Calu3 (cell line): ENCODE measurements at regions not wholly inside any gene's neighbourhood (a gene's known extent, or its start where the extent isn't known, plus 50 kb on each side); places are given as distances from the start of the nearest gene placed in this dataset.
"Not testable (repeated sequence)": the region's sequence is repeated elsewhere in the genome, so short reads cannot be mapped to it uniquely, and the experiment has no call there.

Experiments
- BruUV-seq: library from RNA; stranded (reverse); fragments of 400-500 nt; replicated peaks from 2 replicates; lab custom pipeline; 2021; lab: Mats Ljungman, UMichigan
- CTCF ChIA-PET: fragments of 300-600 bp; sonication (Branson Sonifier 250); formaldehyde crosslinking; loops from one replicate; lab custom pipeline; 2022; ENCODE audit warnings: antibody characterized with exemption; lab: Charles Lee
- DNase-seq: peaks from one replicate; pipeline ENCODE4 v3.0.0; 2022
- H3K27ac Mint-ChIP-seq: one replicate; pipeline ENCODE4 v1.8.0; 2022; ENCODE audit warnings: mixed read lengths; ENCODE audit not compliant: unreplicated experiment
- H3K27me3 Mint-ChIP-seq: one replicate; pipeline ENCODE4 v1.8.0; 2022; ENCODE audit warnings: mixed read lengths; ENCODE audit not compliant: unreplicated experiment
- H3K36me3 Mint-ChIP-seq: one replicate; pipeline ENCODE4 v1.8.0; 2022; ENCODE audit warnings: mild to moderate bottlenecking, moderate library complexity, mixed read lengths; ENCODE audit not compliant: insufficient read depth, unreplicated experiment
- H3K4me1 Mint-ChIP-seq: one replicate; pipeline ENCODE4 v1.8.0; 2022; ENCODE audit warnings: mild to moderate bottlenecking, low read depth, mixed read lengths; ENCODE audit not compliant: unreplicated experiment
- H3K4me3 Mint-ChIP-seq: one replicate; pipeline ENCODE4 v1.8.0; 2022; ENCODE audit warnings: mild to moderate bottlenecking, low read depth, moderate library complexity, mixed read lengths; ENCODE audit not compliant: unreplicated experiment
- H3K9me3 Mint-ChIP-seq: one replicate; pipeline ENCODE4 v1.8.0; 2022; ENCODE audit warnings: low read depth, mixed read lengths; ENCODE audit not compliant: unreplicated experiment
- CTCF ChIP-seq: fragments of 200-600 bp; IDR thresholded peaks from one replicate; pipeline ENCODE4 v1.8.0; 2022; ENCODE audit warnings: antibody characterized with exemption; ENCODE audit not compliant: unreplicated experiment
- intact Hi-C: fragments of 100-400 bp; cut with micrococcal nuclease; formaldehyde crosslinking; loops from one replicate; pipeline ENCODE4 v1.10.0; 2022; ENCODE audit not compliant: unreplicated experiment

- TF ChIP-seq CTCF: no peak
- H3K4me3 Mint-ChIP-seq: no peak overlapping the region
- CTCF ChIA-PET: interaction anchor here (0.6 kb wide), 1 partner anchor 373 kb away, joined by 6 read pairs; no protein-coding TSS in a partner anchor
- intact Hi-C loops: no loop called here
- no peak for DNase-seq
- H3K9me3 Mint-ChIP-seq: no peaks in the 10 kb centered on the region
- H3K36me3 Mint-ChIP-seq: no peaks in the 10 kb centered on the region
- no TSS peak for BruUV-seq
- H3K4me1 Mint-ChIP-seq: no peaks in the 10 kb centered on the region
- no peak overlapping the region for H3K27ac Mint-ChIP-seq
- H3K27me3 Mint-ChIP-seq: peaks cover 62% of the 10 kb centered on the region
These were observed 85.6 kb upstream of the CCND2 start for GRCh38 chr12:4187916-4188315.

- H3K27ac Mint-ChIP-seq, H3K4me3 Mint-ChIP-seq, BruUV-seq, H3K4me1 Mint-ChIP-seq, DNase-seq, H3K36me3 Mint-ChIP-seq, intact Hi-C loops, H3K9me3 Mint-ChIP-seq: not testable (repeated sequence)
- peaks cover 62% of the 10 kb centered on the region for H3K27me3 Mint-ChIP-seq
- CTCF ChIA-PET: interaction anchor here (0.6 kb wide), 1 partner anchor 374 kb away, joined by 6 read pairs; no protein-coding TSS in a partner anchor
These were observed 86.2 kb upstream of the CCND2 start for GRCh38 chr12:4187315-4187714.

GRCh38 chr12:4178424-4179170 is 95.0 kb upstream of the CCND2 start:
- CTCF ChIA-PET: no interaction called here
- no peak overlapping the region for H3K27ac Mint-ChIP-seq
- H3K36me3 Mint-ChIP-seq: no peaks in the 10 kb centered on the region
- DNase-seq: no peak
- peaks cover 30% of the 10 kb centered on the region for H3K27me3 Mint-ChIP-seq
- TF ChIP-seq CTCF: no peak
- no peak overlapping the region for H3K4me3 Mint-ChIP-seq
- no peaks in the 10 kb centered on the region for H3K4me1 Mint-ChIP-seq
- H3K9me3 Mint-ChIP-seq: peaks cover 7% of the 10 kb centered on the region
- BruUV-seq: no TSS peak
- intact Hi-C loops: no loop called here

- TF ChIP-seq CTCF: no peak
- Mint-ChIP-seq H3K4me1 (no peaks in the 10 kb centered on the region), H3K4me3 (no peak overlapping the region), H3K27ac (no peak overlapping the region), H3K36me3 (no peaks in the 10 kb centered on the region), H3K27me3 (peaks cover 16% of the 10 kb centered on the region), H3K9me3 (peaks cover 4% of the 10 kb centered on the region)
- no peak for DNase-seq
- intact Hi-C loops: no loop called here
- CTCF ChIA-PET: interaction anchor here (0.7 kb wide), 3 partner anchors 11 to 149 kb away, joined by 3 to 6 read pairs (median 3); no protein-coding TSS in a partner anchor
- BruUV-seq: no TSS peak
These were observed 96.3 kb upstream of the CCND2 start for GRCh38 chr12:4177262-4177661.

GRCh38 chr12:4176168-4176567 is 97.4 kb upstream of the CCND2 start:
- Mint-ChIP-seq H3K27me3 (peaks cover 16% of the 10 kb centered on the region), H3K4me1 (no peaks in the 10 kb centered on the region), H3K27ac (no peak overlapping the region), H3K4me3 (no peak overlapping the region), H3K9me3 (peaks cover 4% of the 10 kb centered on the region), H3K36me3 (no peaks in the 10 kb centered on the region)
- intact Hi-C loops: no loop called here
- no peak for DNase-seq
- no peak for TF ChIP-seq CTCF
- no TSS peak for BruUV-seq
- CTCF ChIA-PET: no interaction called here
